ENCODE measurements at regions not wholly inside any gene's neighbourhood (a gene's known extent, or its start where the extent isn't known, plus 50 kb on each side); places are given as distances from the start of the nearest gene placed in this dataset.

DNA sequence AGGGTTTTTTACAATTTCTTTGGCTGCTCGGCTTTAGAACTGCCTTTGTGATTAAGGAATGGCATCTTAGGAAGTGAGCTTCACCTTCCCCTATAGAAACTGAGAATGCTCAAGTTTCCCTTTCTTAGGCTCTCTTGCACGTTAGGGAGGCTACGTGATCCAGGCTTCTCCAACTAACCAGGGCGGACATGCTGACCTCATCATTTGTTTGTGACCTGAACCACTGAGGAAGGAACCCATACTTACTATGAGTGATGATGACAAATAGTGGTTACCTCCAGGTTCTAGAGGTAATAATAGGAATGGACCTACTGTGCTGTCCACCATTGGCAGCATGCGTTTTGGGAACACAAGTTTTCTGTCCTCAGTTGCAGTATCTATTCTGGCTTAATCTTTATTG lies 645.8 kb downstream of the C6orf118 start:
- no peak for TF ChIP-seq CTCF (IDR thresholded peaks at IDR 0.05; ENCODE audit: low read depth, low read length, poor library complexity, severe bottlenecking)
- TF ChIP-seq EZH2phosphoT487 (IDR thresholded peaks at IDR 0.05; ENCODE audit: borderline replicate concordance, low read length): no peak
